NCI-H2107 treated with DMSO at 0.1 percent for 48 hours (cell line): ENCODE measurements at regions not wholly inside any gene's neighbourhood (a gene's known extent, or its start where the extent isn't known, plus 50 kb on each side); places are given as distances from the start of the nearest gene placed in this dataset.
A peak's percentile ranks its signal among the peaks of the same experiment; 100 is the strongest.
"Not testable (repeated sequence)": the region's sequence is repeated elsewhere in the genome, so short reads cannot be mapped to it uniquely, and the experiment has no call there.

ENCODE experiments used
- DNase-seq: peaks from one replicate; lab custom pipeline; 2025; ENCODE audit not compliant: unreplicated experiment; lab: John Stamatoyannopoulos, UW

DNA sequence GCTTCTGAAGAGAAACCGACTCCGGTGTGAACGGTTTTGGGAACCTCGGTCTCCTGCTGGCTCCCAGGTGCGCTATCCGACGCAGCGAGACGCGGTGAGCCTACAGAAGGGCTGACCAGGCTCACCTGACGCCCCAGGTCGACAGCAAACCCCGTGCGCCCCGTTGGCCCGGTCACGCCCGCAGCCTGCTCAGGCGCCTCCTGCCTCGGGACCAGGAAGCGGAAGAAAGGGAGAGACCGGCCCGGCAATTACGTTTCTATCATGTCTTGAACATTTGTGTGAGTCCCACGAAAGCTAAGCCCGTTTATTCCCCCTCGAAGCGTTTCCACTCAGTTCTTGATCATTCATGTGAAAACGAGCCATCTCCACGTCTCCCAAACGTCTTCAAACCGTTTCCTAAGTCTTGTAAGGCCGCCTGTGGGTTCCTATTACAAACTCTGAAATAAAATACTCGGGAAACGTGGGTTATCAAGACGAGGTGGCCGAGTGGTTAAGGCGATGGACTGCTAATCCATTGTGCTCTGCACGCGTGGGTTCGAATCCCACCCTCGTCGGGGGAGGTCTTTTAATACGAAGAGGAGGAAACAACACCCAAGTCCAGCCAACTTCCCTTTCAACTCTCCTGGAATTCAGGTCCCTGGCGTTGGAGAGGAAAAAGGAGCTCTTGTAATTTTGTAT lies 150.5 kb upstream of the PRSS16 start:
- DNase-seq = no peak

DNA sequence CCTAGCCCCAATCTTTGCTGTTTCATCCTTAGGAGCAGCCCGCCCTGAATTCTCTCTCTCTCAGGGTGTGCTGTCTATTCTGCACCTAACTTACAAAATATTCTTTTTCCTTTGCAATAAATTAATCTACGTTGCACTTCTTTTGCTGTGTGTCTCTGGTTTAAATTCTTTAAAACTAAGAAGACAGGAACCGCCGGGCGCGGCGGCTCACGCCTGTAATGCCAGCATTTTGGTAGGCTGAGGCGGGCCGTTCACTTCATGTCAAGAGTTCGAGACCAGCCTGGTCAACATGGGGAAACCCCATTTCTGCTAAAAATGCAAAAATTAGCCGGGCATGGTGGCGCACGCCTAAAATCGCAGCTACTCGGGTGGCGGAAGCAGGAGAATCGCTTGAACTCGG lies 148.5 kb upstream of the PRSS16 start:
- no peak for DNase-seq

DNA sequence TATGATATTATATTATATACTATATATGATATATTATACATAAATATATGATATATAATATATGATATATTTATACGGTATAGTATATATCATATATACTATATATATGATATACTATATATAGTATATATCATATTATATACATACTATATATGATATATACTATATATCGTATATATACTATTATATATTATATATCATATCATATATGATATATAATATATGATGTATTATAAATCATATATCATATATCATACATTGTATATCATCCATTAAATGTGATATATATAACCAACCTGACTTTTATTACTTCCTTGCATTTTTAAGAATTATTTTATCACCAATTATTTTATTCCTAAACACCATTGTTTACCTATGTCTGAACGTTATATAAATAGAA lies 146.6 kb upstream of the PRSS16 start:
- no peak for DNase-seq

DNA sequence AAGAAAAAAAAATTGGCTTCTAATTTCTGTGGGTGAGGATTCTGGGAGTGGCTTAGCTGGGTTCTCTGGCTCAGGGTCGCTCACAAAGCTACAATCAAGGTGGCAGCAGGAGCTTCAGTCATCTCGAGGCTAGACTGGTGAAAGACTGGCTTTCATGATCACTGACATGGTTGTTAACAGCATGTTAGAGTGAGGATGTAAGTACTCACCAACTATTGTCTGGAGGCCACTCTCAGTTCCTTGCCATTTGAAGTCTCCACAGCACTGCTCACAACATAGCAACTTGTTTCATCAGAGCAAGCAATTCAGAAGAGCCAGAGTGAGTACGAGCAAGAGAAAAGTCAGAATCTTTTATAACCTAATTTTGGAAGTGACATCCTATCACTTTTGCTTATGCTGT lies 145.7 kb upstream of the PRSS16 start:
- no peak for DNase-seq

DNA sequence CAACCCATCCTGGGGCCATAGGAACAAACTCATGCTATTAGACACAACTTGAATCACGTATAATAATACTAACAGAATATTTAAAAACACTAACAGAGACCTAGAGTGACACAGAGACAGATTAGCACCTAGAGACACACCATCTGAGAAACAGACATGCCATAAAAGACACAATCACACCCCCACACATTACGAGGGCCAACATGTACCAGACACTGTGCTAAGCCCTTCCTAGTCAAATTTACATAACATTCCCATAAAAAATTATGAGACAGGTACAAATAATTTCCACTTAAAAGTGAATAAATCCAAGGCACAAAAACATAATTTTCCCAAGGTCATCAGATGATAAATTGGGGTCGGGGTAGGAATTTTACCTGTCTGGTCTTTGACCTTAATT lies 141.1 kb upstream of the PRSS16 start:
- DNase-seq = no peak

DNA sequence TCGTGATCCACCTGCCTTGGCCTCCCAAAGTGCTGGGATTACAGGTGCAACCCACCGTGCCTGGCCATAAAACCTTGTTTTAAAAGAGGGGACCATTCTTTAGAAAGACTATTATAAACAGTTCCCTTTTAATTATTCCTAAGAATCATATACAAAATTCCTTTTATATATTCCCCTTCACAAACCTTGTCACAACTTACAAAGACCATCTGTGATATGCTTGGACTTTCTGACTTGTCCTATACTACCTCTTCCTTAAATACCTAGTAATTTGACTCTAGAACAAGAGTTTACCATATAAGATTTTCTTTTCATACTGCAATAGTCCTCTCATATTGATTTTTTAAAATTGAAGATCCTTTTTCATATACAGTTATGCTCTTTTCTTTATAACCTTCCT lies 135.8 kb upstream of the PRSS16 start:
- no peak for DNase-seq

DNA sequence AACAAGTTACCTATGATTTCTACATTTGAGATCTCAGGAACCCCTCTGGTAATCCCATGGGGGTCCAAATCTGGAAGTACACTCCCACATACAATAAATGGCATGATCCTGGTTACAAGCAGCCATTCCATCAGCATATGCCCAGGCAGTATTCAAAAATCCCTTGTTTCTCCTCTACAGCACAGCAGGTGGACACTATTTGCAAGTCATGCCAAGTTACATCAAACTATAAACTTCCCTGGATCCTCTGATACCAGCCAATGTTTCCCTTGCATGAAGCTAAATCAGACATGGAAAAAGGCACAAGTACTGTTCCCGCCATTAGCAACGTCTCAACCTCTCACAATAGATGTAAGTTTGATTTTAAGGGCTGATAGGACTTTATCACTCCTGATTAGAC lies 134.5 kb upstream of the PRSS16 start:
- DNase-seq = no peak

DNA sequence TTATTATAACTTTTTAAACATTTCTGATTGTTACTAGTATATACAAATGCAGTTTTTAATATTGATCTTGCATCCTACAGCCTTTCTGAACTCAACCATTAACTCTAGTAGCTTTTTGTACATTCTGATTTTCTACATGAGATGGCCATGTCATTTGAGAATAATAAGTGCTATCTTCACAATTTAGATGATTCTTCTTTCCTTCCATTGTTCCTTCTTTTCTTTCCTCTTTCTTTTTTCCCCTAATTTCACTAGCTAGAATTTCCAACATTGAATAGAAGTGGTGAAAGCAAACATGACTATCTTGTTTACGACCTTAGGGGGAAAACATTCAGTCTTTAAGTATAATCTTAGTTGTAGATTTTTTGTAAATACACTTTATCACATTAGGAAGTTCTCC lies 128.2 kb upstream of the PRSS16 start:
- no peak for DNase-seq

DNA sequence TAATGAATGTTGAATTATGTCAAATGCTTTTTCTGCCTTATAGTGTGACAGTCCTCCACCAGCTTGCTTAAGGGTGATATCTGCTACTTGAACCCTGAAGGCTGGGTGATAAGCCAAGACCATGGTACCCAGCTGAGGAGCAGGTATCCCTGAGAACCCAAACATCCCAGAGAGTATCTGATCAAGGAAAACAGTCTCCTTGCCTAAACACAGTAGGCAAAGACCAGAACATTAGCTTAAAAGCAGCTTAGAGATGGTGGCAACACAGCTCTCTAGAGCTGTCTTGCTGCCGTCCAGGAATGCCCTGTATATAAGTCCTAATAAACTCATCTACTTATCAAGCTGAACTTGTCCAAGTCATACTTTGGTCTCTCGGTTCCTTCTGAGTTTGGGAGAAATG lies 127.7 kb upstream of the PRSS16 start:
- DNase-seq = no peak

DNA sequence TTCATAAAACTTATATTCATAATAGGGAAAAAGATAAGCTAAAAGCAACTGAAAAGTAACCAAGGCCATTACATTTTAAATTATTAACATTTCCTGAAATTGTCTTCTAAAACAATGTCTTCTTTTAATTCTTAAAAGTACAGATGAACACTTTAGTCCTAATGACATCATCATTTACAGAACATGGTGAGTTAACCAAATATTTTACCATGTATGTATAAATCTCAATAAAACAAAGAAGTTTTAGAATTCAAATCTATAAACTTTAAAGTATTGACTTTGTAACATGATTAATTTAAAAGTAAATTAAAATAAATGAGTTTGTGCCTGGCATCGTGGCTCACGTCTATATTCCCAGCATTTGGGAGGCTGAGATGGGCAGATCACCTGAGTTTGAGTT lies 125.9 kb upstream of the PRSS16 start:
- DNase-seq = no peak

DNA sequence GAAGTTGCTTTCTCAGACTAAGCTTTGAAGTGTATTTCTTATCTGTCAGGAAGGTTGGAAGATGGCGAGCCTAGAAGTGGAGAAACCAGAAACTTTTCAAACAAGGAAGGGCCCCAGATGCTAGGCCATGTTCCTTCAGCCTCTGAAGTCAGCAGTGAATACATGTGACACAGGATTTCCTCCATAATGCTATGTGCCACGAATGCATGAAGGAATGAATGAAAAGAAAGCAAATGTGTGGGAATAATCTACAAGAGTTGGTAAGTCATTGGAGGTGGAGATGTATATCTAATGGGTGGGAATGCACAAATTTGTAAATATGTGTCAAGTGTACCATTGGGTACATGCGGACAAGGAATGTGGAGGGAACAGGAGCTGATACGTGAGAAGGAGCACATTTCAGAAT lies 123.2 kb upstream of the PRSS16 start:
- DNase-seq = no peak

DNA sequence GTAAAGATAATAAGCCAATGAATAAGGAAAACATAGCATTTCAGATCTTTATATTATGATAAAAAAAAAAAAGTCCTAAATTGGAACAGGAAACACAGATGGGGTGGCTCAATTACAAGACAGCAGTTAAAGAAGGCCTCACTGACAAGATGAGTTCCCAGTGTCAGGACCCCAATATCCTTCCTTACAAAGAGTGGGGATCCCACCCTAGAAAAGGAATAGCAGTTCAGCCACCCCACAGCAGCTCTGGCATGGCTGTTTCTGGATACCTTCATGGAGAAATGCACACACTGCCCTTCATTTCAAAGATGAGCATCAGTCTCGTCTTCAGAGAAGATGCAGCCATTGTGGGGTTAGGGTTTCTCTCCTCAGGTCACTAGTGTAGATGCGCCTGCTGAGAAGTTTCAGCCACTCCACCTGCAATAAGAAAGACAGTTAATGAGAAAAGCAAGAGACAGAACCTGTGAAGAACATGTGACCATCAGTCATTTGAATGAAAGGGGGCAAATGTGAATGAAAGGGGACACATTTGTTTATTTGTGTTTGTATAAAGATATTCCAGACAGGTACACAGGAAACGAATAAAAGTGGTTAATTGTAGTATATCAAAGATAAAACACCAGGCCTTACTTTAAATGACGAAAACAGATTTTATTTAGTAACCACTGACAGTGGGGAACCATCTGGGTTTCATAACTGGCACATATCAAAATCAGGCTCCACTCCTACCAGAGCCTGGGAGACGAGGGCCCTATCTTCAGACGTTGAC lies 121.3 kb upstream of the PRSS16 start:
- DNase-seq = no peak

DNA sequence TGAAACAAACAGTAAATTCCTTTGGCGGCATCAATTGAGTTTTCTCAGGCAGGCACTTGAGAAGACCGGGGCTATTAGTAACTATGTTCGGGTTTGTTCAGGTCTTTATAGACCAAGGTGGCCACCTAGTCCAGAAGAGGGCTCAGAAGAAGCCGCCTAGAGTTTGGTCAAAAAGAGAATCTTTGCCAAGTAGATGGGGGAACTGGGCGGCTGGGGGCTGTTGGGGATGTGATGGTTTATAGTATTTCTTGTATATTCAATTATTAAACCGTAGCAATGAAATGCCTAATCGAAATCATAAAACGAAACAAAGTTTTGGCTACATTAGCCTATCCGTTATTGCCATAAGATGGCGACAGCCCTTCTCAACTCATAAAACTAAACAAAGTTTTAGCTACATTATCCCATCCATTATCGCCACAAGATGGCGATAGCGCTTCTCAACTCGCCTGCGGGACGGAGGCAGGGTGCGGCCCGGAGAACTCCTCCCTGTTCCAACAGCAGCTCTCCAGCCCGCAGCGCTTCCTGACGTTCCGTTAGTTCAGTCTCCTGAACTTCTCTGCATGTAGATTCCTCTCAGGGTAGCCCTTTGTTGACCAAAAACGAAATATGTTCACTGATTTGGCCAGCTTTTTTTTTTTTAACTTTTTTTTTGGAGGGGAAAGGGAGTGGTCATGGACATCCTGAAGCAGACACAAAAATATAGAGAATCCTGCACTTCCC lies 120.5 kb upstream of the PRSS16 start:
- DNase-seq = no peak

DNA sequence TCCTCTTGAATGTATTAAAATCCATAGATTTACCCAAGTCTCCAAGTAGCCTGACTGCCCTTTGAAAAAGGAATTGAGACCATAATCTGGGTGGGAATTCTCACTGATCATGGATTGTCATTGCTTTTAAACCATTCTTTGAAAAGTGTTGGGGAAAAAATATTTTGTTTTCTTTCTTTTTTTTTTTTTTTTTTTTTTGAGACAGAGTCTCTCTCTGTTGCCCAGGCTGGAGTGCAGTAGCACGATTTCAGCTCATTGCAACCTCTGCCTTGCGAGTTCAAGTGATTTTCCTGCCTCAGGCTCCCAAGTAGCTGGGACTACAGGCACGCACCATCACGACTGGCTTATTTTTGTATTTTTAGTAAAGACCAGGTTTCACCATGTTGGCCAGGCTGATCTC lies 119.6 kb upstream of the PRSS16 start:
- DNase-seq = not testable (repeated sequence)

DNA sequence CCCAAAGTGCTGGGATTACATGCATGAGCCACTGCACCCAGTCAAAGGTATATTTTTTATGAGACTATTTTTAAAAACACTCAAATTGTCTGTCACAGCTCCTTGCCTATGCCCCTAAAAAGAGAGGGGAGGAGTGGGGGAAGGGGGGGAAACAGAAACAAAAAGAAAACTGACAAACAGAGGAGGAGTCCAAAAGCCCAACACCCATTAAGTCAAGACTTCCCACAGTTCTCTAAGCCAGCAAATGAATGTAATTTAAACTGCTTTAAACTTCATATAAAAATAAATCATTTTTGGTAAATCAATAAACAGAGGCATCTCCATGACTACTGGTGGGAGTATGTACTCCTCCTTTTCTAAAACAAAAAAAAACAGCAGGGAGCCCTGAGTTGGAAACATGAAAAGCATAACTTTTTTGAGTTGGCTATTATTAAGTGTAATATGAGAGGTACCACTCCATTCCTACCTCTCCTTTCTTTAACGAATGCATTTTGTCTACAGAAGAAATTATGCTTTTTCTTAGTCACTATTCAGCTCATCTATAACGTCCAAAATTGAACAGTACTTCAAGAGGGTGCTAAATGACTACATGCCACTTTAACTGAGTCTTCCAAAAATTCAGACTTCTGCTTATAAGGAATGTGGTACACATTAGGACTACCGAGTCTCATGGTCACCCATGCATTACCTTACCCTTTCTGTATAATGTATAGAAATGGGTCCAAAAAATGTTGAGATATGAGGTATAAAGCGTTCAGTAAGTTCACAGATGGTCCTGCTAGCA lies 119.0 kb upstream of the PRSS16 start:
- no peak for DNase-seq

DNA sequence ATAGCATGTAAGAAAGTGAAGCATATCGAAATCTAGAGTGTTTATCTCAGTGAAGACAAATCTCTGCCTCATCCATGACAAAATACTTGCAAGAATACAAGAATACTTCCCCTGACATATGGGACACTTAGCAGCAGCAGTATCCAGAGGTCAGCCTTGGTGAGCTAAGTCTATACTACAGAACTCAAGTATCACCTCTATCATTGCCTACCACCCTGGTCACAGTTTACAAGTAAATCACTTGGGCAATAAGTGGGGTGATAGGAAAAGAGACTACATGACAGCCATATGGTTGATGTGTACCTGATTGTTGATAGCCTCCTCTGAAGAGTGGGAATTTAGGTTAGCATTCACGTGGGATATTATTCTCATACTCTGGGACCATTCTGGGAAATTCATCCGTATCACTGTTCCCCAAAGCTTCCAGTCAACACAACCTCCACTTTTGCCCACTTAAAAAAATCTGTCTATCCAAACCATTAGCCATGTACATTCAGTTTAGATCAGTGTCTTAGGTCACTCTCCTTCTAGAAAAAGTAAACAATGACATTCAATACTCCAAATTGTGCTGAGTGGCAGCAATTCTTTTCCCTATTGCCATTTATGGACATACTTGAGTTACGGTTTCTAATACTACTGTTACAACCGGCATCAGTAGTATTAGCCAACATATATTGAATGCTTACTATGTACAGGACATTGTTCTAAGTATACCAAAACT lies 118.2 kb upstream of the PRSS16 start:
- DNase-seq = no peak

DNA sequence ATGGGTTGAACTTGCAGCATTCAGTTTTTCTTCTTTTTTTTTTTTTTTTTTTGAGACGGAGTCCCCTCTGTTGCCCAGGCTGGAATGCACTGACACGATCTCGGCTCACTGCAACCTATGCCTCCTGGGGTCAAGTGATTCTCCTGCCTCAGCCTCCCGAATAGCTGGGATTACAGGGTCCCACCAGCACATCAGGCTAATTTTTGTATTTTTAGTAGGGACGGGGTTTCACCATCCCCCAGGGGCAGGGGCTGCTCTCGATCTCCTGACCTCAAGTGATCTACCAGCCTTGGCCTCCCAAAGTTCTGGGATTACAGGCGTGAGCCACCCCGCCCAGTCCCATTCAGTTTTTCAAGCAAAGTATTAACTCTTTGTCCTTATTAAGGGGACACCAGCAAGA lies 117.6 kb upstream of the PRSS16 start:
- no peak for DNase-seq

DNA sequence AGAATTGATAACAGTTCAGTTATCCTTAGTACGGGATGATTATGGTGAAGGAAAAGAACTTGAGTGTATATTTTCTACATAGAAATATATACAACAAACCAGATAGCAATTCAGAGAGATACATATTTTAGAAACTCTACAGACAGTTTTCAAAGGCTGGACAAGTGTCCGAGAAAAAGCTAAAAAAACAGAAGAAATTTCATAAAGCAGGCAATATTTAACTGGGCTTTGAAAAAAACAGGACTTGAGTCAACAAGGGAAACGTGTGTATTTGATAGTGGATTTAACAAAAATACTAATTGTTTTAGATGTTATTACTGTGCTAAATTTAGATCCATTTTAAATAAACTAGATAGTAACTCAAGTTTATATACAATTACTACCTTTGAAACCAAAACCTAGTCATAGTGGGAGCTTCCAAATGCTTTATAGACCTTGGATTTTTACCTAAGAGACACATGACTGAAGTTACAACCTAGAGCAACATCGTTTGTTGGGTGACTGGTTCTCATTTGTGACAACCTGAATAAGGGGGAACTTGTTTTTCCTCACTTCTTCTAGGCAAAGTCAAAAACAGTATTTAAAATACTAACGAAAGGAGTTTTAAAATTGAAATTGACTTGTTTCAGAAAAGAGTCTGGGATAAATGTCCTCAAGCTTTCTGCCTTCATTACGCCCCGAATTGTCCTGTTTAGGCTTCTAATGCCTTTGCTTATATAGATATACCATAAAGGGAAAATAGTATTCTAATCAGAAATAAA lies 116.7 kb upstream of the PRSS16 start:
- no peak for DNase-seq

DNA sequence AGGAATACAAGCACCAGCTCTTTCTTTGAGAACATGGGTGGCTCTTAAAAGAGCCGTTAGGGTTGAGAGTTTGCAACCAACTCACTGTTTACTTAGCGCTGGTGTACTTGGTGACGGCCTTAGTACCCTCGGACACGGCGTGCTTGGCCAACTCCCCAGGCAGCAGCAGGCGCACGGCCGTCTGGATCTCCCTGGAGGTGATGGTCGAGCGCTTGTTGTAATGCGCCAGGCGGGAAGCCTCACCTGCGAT lies 115.3 kb upstream of the PRSS16 start:
- not testable (repeated sequence) for DNase-seq

DNA sequence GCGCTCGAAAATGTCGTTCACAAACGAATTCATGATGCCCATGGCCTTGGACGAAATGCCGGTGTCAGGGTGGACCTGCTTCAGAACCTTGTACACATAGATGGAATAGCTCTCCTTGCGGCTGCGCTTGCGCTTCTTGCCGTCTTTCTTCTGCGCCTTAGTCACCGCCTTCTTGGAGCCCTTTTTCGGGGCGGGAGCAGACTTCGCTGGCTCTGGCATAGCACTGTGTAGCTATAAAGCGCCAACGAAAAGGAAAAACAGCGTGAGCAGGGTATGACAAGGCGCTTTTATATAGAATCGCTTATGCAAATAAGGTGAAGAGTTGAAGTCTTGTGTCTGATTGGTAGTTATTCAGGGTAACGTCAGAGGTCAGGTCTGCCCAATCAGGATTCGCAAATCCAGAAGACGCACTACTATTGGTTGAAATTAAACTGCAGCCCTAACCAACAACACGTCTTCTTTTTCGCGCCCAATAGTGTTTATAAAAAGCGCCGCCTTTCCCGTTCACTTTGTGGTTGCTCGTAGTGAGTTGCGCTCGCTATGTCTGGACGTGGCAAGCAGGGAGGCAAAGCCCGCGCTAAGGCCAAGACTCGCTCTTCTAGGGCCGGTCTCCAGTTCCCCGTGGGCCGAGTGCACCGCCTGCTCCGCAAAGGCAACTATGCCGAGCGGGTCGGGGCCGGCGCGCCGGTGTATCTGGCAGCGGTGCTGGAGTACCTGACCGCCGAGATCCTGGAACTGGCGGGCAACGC lies 114.8 kb upstream of the PRSS16 start:
- peak; percentile 92 for DNase-seq
